IMR-90 (cell line): ENCODE measurements at regions not wholly inside any gene's neighbourhood (a gene's known extent, or its start where the extent isn't known, plus 50 kb on each side); places are given as distances from the start of the nearest gene placed in this dataset.
A peak's percentile ranks its signal among the peaks of the same experiment; 100 is the strongest.

ENCODE experiments used
- ATAC-seq: fragments of 200-7000 bp; cut with Tn5 transposase; 2 replicates; pipeline ENCODE4 v1.9.1; 2020; ENCODE audit warnings: low read depth, mild to moderate bottlenecking, moderate library complexity
- BruUV-seq: library from RNA; stranded (reverse); fragments of 400-500 nt; replicated peaks from 2 replicates; lab custom pipeline; 2021; lab: Mats Ljungman, UMichigan
- CTCF ChIA-PET: fragments of 300-600 bp; formaldehyde crosslinking; extraction: SDS; loops from one replicate; lab custom pipeline; 2021; ENCODE audit warnings: antibody characterized with exemption; lab: Yijun Ruan, JAX
- POLR2A ChIA-PET: fragments of 300-600 bp; sonication (Branson Sonifier 250); formaldehyde crosslinking; loops from one replicate; lab custom pipeline; 2022; ENCODE audit warnings: antibody characterized with exemption; ENCODE audit not compliant: unreplicated experiment; lab: Charles Lee
- DNase-seq: peaks from one replicate; pipeline ENCODE4 v3.0.0; 2013
- H2AFZ ChIP-seq: replicated peaks from 2 replicates; pipeline ENCODE3; 2013; ENCODE audit warnings: low read length, mild to moderate bottlenecking; ENCODE audit not compliant: poor library complexity
- H2AK5ac ChIP-seq: 2 replicates; pipeline ENCODE4 v1.6.1; 2013; ENCODE audit warnings: low read depth, low read length, inconsistent platforms
- H2AK9ac ChIP-seq: replicated peaks from 2 replicates; pipeline ENCODE3; 2013; ENCODE audit warnings: mild to moderate bottlenecking, low read depth, low read length, moderate library complexity; ENCODE audit not compliant: poor library complexity
- H2BK120ac ChIP-seq: 2 replicates; pipeline ENCODE4 v1.6.1; 2013; ENCODE audit warnings: low read depth, low read length, inconsistent platforms
- H2BK15ac ChIP-seq: 3 replicates; pipeline ENCODE4 v1.6.1; 2013; ENCODE audit warnings: low read depth, low read length, inconsistent platforms
- H2BK20ac ChIP-seq: 2 replicates; pipeline ENCODE4 v1.6.1; 2013; ENCODE audit warnings: low read depth, mild to moderate bottlenecking, inconsistent platforms, low read length, moderate library complexity
- H2BK5ac ChIP-seq: 2 replicates; pipeline ENCODE4 v1.6.1; 2013; ENCODE audit warnings: mild to moderate bottlenecking, low read depth, low read length, inconsistent platforms; ENCODE audit not compliant: poor library complexity, severe bottlenecking
- H3K14ac ChIP-seq: replicated peaks from 2 replicates; pipeline ENCODE4 v1.6.1; 2013; ENCODE audit warnings: low read depth, low read length, inconsistent platforms
- H3K18ac ChIP-seq: 2 replicates; pipeline ENCODE4 v1.6.1; 2013; ENCODE audit warnings: low read depth, low read length, control low read depth
- H3K23ac ChIP-seq: 2 replicates; pipeline ENCODE4 v1.6.1; 2013; ENCODE audit warnings: low read depth, low read length, inconsistent platforms
- H3K27ac ChIP-seq: 2 replicates; pipeline ENCODE4 v1.5.1; 2013; ENCODE audit warnings: mild to moderate bottlenecking, control low read depth, low read length; ENCODE audit not compliant: insufficient read depth
- H3K27me3 ChIP-seq: 2 replicates; pipeline ENCODE4 v1.6.1; 2013; ENCODE audit warnings: low read length; ENCODE audit not compliant: control insufficient read depth, insufficient read depth
- H3K36me3 ChIP-seq: 2 replicates; pipeline ENCODE4 v1.6.1; 2013; ENCODE audit warnings: low read length, mixed read lengths; ENCODE audit not compliant: control insufficient read depth, insufficient read depth
- H3K4ac ChIP-seq: 2 replicates; pipeline ENCODE4 v1.6.1; 2013; ENCODE audit warnings: low read depth, low read length, inconsistent platforms
- H3K4me1 ChIP-seq: 2 replicates; pipeline ENCODE4 v1.6.1; 2013; ENCODE audit warnings: low read length, mixed read lengths; ENCODE audit not compliant: control insufficient read depth, insufficient read depth
- H3K4me2 ChIP-seq: 2 replicates; pipeline ENCODE4 v1.6.1; 2013; ENCODE audit warnings: low read depth, mild to moderate bottlenecking, control low read depth, low read length, moderate library complexity
- H3K4me3 ChIP-seq: 2 replicates; pipeline ENCODE4 v1.5.1; 2013; ENCODE audit warnings: low read depth, mild to moderate bottlenecking, control low read depth, low read length, moderate library complexity; ENCODE audit not compliant: insufficient read depth
- H3K56ac ChIP-seq: 2 replicates; pipeline ENCODE4 v1.6.1; 2013; ENCODE audit warnings: low read length, inconsistent platforms; ENCODE audit not compliant: insufficient read depth; ENCODE audit errors: extremely low read depth
- H3K79me1 ChIP-seq, 2 experiments: 2 replicates each; pipeline ENCODE4 v1.6.1; 2013; ENCODE audit warnings: low read length in 2 of 2, inconsistent platforms in 1 of 2, low read depth in 1 of 2
- H3K9ac ChIP-seq: 2 replicates; pipeline ENCODE4 v1.6.1; 2013; ENCODE audit warnings: low read depth, low read length, control low read depth
- H3K9me1 ChIP-seq: 2 replicates; pipeline ENCODE4 v1.6.1; 2013; ENCODE audit warnings: low read length, inconsistent platforms; ENCODE audit not compliant: insufficient read depth
- H3K9me3 ChIP-seq: 2 replicates; pipeline ENCODE4 v1.6.1; 2013; ENCODE audit warnings: low read length; ENCODE audit not compliant: control insufficient read depth, insufficient read depth
- H4K20me1 ChIP-seq: 2 replicates; pipeline ENCODE4 v1.6.1; 2013; ENCODE audit warnings: low read length, inconsistent platforms; ENCODE audit not compliant: insufficient read depth
- H4K5ac ChIP-seq: 2 replicates; pipeline ENCODE4 v1.6.1; 2013; ENCODE audit warnings: mild to moderate bottlenecking, low read depth, low read length, control low read depth
- H4K8ac ChIP-seq, 2 experiments: 2 replicates each; pipeline ENCODE4 v1.6.1; 2013; ENCODE audit warnings: low read depth in 2 of 2, low read length in 2 of 2, control low read depth in 1 of 2, inconsistent platforms in 1 of 2
- H4K91ac ChIP-seq: 2 replicates; pipeline ENCODE4 v1.6.1; 2013; ENCODE audit warnings: low read depth, low read length, inconsistent platforms; ENCODE audit not compliant: insufficient read depth
- BHLHE40 ChIP-seq: fragments of 150-350 bp; IDR thresholded peaks from 2 replicates; pipeline ENCODE4 v1.6.1; 2016; ENCODE audit warnings: mild to moderate bottlenecking, low read depth, low read length
- NFE2L2 ChIP-seq: fragments of 150-350 bp; IDR thresholded peaks from 2 replicates; pipeline ENCODE4 v1.6.1; 2016; ENCODE audit warnings: low read depth, mild to moderate bottlenecking, low read length
- RCOR1 ChIP-seq: IDR thresholded peaks from 2 replicates; pipeline ENCODE4 v1.6.1; 2012; ENCODE audit warnings: mild to moderate bottlenecking, low read length, improper control_type of control experiment; ENCODE audit not compliant: insufficient replicate concordance
- RFX5 ChIP-seq: IDR thresholded peaks from 2 replicates; pipeline ENCODE4 v1.8.0; 2012; ENCODE audit warnings: low read depth, mild to moderate bottlenecking, low read length, moderate library complexity
- WGBS, 2 experiments: methylation state at CpG; one replicate each; pipeline versions ENCODE4 v1.1.5 to v1.1.7; 2013; ENCODE audit warnings: missing lambda C conversion rate in 2 of 2; ENCODE audit not compliant: insufficient read length in 1 of 2; ENCODE audit errors: extremely low coverage in 2 of 2; 5-methylcytosine and 5-hydroxymethylcytosine counted together
- dilution Hi-C: fragments of 300-500 bp; cut with HindIII; formaldehyde crosslinking; loops from one replicate; pipeline ENCODE4 v1.14.3; 2018; ENCODE audit warnings: low sequenced_read_pairs; ENCODE audit not compliant: unreplicated experiment
- in situ Hi-C: fragments of 300-500 bp; cut with MboI; formaldehyde crosslinking; loops from 3 replicates; pipeline ENCODE4 v1.14.3; 2019; ENCODE audit warnings: low sequenced_read_pairs, inconsistent platforms, mixed read lengths
- intact Hi-C: fragments of 100-400 bp; cut with micrococcal nuclease; formaldehyde crosslinking; loops from 2 replicates; pipeline ENCODE4 v1.10.0; 2022
- TF ChIP-seq, protein P1 (sequence below): conservative IDR thresholded peaks from 2 replicates; pipeline ENCODE4 v1.5.1; 2012; ENCODE audit warnings: mild to moderate bottlenecking, low read depth, low read length, improper control_type of control experiment

DNA sequence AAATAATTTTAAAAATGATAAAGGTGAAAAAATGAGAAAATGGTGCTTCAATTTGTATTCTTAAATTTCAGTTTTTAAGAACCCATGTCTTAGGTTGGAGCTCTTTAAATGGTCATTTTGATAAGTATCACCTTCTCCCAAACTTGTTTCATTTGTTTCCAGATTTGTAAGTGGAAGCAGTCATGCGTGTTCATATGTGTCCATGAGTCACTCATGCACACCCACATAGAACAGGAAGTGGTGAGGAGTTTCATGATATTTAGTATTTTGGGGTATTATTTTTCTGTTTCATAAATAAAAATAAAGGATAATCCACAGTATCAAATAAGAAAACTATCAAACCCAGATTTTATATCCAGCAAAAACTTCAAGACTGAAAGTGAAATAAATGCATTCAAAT is 570.4 kb upstream of the ST8SIA4 start:
- in situ Hi-C loops, result no loop called here
- Histone ChIP-seq H3K14ac (no peak overlapping the region), H2BK20ac (no peak overlapping the region), H4K8ac (no peak overlapping the region), H3K27ac (no peak overlapping the region), H3K18ac (no peak overlapping the region), H3K9ac (no peak overlapping the region), H3K4me3 (no peak overlapping the region), H3K23ac (no peak overlapping the region), H2AK5ac (no peak overlapping the region), H3K4me2 (no peak overlapping the region), H3K4ac (no peak overlapping the region), H4K5ac (no peak overlapping the region), H3K27me3 (no peaks in the 10 kb centered on the region), H2BK120ac (no peak overlapping the region), H3K79me1 (no peaks in the 10 kb centered on the region), H2BK15ac (no peak overlapping the region), H4K91ac (no peak overlapping the region), H2AFZ (no peak overlapping the region), H3K4me1 (no peaks in the 10 kb centered on the region), H4K20me1 (no peaks in the 10 kb centered on the region), H2AK9ac (no peak overlapping the region), H2BK5ac (no peak overlapping the region), H3K56ac (no peak overlapping the region), H3K9me3 (no peaks in the 10 kb centered on the region), H3K9me1 (no peaks in the 10 kb centered on the region), H3K36me3 (no peaks in the 10 kb centered on the region)
- intact Hi-C loops, result no loop called here
- CTCF ChIA-PET, result no interaction called here
- TF ChIP-seq NFE2L2 (no peak), BHLHE40 (no peak), RFX5 (no peak), RCOR1 (no peak)
- TF ChIP-seq, protein P1, sequence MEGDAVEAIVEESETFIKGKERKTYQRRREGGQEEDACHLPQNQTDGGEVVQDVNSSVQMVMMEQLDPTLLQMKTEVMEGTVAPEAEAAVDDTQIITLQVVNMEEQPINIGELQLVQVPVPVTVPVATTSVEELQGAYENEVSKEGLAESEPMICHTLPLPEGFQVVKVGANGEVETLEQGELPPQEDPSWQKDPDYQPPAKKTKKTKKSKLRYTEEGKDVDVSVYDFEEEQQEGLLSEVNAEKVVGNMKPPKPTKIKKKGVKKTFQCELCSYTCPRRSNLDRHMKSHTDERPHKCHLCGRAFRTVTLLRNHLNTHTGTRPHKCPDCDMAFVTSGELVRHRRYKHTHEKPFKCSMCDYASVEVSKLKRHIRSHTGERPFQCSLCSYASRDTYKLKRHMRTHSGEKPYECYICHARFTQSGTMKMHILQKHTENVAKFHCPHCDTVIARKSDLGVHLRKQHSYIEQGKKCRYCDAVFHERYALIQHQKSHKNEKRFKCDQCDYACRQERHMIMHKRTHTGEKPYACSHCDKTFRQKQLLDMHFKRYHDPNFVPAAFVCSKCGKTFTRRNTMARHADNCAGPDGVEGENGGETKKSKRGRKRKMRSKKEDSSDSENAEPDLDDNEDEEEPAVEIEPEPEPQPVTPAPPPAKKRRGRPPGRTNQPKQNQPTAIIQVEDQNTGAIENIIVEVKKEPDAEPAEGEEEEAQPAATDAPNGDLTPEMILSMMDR, result no peak
- no TSS peak for BruUV-seq
- peak; percentile 12 for DNase-seq
- POLR2A ChIA-PET, result no interaction called here
- WGBS, 2 experiments, result no CpG with 5 or more reads among the region's 1 CpG
- dilution Hi-C loops, result no loop called here
- ATAC-seq, result no peak
